Adrenal gland (tissue), 9 donors: ENCODE measurements at regions not wholly inside any gene's neighbourhood (a gene's known extent, or its start where the extent isn't known, plus 50 kb on each side); places are given as distances from the start of the nearest gene placed in this dataset.

ENCODE experiments used
- DNase-seq, 7 donors: peaks; one replicate each; pipeline ENCODE4 v3.0.0-alpha.2; 2019 to 2020
- H3K27ac ChIP-seq, 5 donors: fragments of 200-600 bp; sonication (generic) in 4 of 5; 1 replicate in 3 of 5; 2 replicates in 2 of 5; pipeline versions ENCODE4 v1.5.1 to v1.8.0; 2016 to 2020; ENCODE audit warnings: mild to moderate bottlenecking in 1 of 5
- H3K27me3 ChIP-seq: fragments of 200-600 bp; 2 replicates; pipeline ENCODE4 v1.8.0; 2021
- H3K36me3 ChIP-seq, 2 donors: fragments of 200-600 bp; replicated peaks in 1 of 2; 1 replicate in 1 of 2; 2 replicates in 1 of 2; pipeline versions ENCODE4 v1.5.1 to v1.8.0; 2018 to 2022
- H3K4me1 ChIP-seq, 2 donors: fragments of 200-600 bp; replicated peaks in 1 of 2; 1 replicate in 1 of 2; 2 replicates in 1 of 2; pipeline versions ENCODE4 v1.5.1 to v1.8.0; 2018 to 2021
- H3K4me3 ChIP-seq, 4 donors: fragments of 200-600 bp; sonication (generic) in 3 of 4; one replicate each; pipeline ENCODE4 v1.5.1; 2016 to 2018
- H3K9me3 ChIP-seq, 3 donors: fragments of 200-600 bp; sonication (generic) in 1 of 3; replicated peaks in 1 of 3; 1 replicate in 2 of 3; 2 replicates in 1 of 3; pipeline versions ENCODE4 v1.5.1 to v1.8.0; 2016 to 2021
- CTCF ChIP-seq, 6 experiments: fragments of 450-650 bp in 4 of 6; fragments of 200-600 bp in 2 of 6; sonication (generic) in 1 of 6; IDR thresholded peaks; 1 replicate in 5 of 6; 2 replicates in 1 of 6; pipeline versions ENCODE4 v1.5.1 to v1.8.0; 2016 to 2021; ENCODE audit warnings: antibody characterized with exemption in 6 of 6, mild to moderate bottlenecking in 2 of 6, moderate library complexity in 1 of 6
- POLR2A ChIP-seq, 2 donors: fragments of 450-650 bp; IDR thresholded peaks; one replicate each; pipeline ENCODE4 v1.6.1; 2017; ENCODE audit warnings: antibody characterized with exemption in 2 of 2, mild to moderate bottlenecking in 2 of 2, moderate library complexity in 1 of 2
- WGBS, 4 donors: extraction: QIAGEN DNeasy Blood & Tissue Kit in 2 of 4; methylation state at CpG; one replicate each; pipeline versions ENCODE4 v1.1.5 to v1.1.7; 2013 to 2017; 5-methylcytosine and 5-hydroxymethylcytosine counted together
- intact Hi-C, 2 donors: fragments of 100-400 bp; cut with DNase I; formaldehyde crosslinking; loops; one replicate each; pipeline versions ENCODE4 v1.14.1 to v1.15.0; 2022 to 2023
- donor health status: healthy with polysubstance abuse.
- donor health status: Bipolar disorder and iron deficiency.
- donor health status: DM: yes; HTN: yes; CAD: no.
- donor health status: DM: no; HTN: no; CAD: no.
- donor health status: DM: no; HTN: no; CAD: no.

- no peak overlapping the region for H3K27ac ChIP-seq
- no peak overlapping the region for H3K4me3 ChIP-seq
- DNase-seq: no peak
- H3K27me3 ChIP-seq: no peaks in the 10 kb centered on the region
- H3K4me1 ChIP-seq: no peaks in the 10 kb centered on the region
- no peaks in the 10 kb centered on the region for H3K9me3 ChIP-seq
- intact Hi-C loops: no loop called here
- H3K36me3 ChIP-seq: no peaks in the 10 kb centered on the region
- TF ChIP-seq POLR2A (IDR thresholded peaks at IDR 0.05): no peak
- no peak for TF ChIP-seq CTCF (IDR thresholded peaks at IDR 0.05)
- WGBS, 4 donors: 57 to 100% (median 69%) methylated on average over 1 of the region's 1 CpG
These were observed 402.9 kb downstream of the RWDD3 start for GRCh38 chr1:95636897-95637296.

- DNase-seq: peak in 5 of 7 donors; percentile 15 to 76 (median 42)
- no peaks in the 10 kb centered on the region for H3K27me3 ChIP-seq
- H3K9me3 ChIP-seq: no peaks in the 10 kb centered on the region
- WGBS, 4 donors: 54 to 78% (median 59%) methylated on average over 2 of the region's 2 CpGs
- H3K4me3 ChIP-seq: no peak overlapping the region
- H3K4me1 ChIP-seq: no peaks in the 10 kb centered on the region
- intact Hi-C loops: no loop called here
- no peaks in the 10 kb centered on the region for H3K36me3 ChIP-seq
- no peak overlapping the region for H3K27ac ChIP-seq
- TF ChIP-seq CTCF (IDR thresholded peaks at IDR 0.05): no peak
- TF ChIP-seq POLR2A (IDR thresholded peaks at IDR 0.05): no peak
These were observed 406.7 kb downstream of the RWDD3 start for GRCh38 chr1:95640746-95641145.

GRCh38 chr1:95641386-95641785 is 407.4 kb downstream of the RWDD3 start:
- no peak overlapping the region for H3K4me3 ChIP-seq
- intact Hi-C loops: no loop called here
- H3K27ac ChIP-seq: no peak overlapping the region
- TF ChIP-seq CTCF (IDR thresholded peaks at IDR 0.05) (no peak), POLR2A (IDR thresholded peaks at IDR 0.05) (no peak)
- WGBS, 4 donors: 57 to 68% (median 61%) methylated on average over 2 of the region's 2 CpGs
- no peaks in the 10 kb centered on the region for H3K9me3 ChIP-seq
- H3K4me1 ChIP-seq: no peaks in the 10 kb centered on the region
- no peak for DNase-seq
- no peaks in the 10 kb centered on the region for H3K27me3 ChIP-seq
- H3K36me3 ChIP-seq: no peaks in the 10 kb centered on the region

- WGBS, 4 donors: 67 to 80% (median 69%) methylated on average over 2 of the region's 2 CpGs
- H3K4me3 ChIP-seq: no peak overlapping the region
- no peaks in the 10 kb centered on the region for H3K9me3 ChIP-seq
- intact Hi-C loops: no loop called here
- H3K4me1 ChIP-seq: no peaks in the 10 kb centered on the region
- H3K36me3 ChIP-seq: no peaks in the 10 kb centered on the region
- H3K27ac ChIP-seq: no peak overlapping the region
- no peak for TF ChIP-seq CTCF (IDR thresholded peaks at IDR 0.05)
- TF ChIP-seq POLR2A (IDR thresholded peaks at IDR 0.05): no peak
- no peak for DNase-seq
- H3K27me3 ChIP-seq: no peaks in the 10 kb centered on the region
These were observed 408.0 kb downstream of the RWDD3 start for GRCh38 chr1:95642035-95642434.
